ENCODE measurements at regions not wholly inside any gene's neighbourhood (a gene's known extent, or its start where the extent isn't known, plus 50 kb on each side); places are given as distances from the start of the nearest gene placed in this dataset.
"Not testable (repeated sequence)": the region's sequence is repeated elsewhere in the genome, so short reads cannot be mapped to it uniquely, and the experiment has no call there.

GRCh38 chr12:116378002-116378401 is 100.5 kb upstream of the MED13L start:
- H3K27ac ChIP-seq, result no peak overlapping the region
- H3K4me3 ChIP-seq, result no peak overlapping the region

GRCh38 chr12:116380108-116380507 is 102.6 kb upstream of the MED13L start:
- Histone ChIP-seq H3K27ac (no peak overlapping the region), H3K4me3 (no peak overlapping the region)

- H3K27ac ChIP-seq, result peak overlapping the region in 6 of 21 experiments; percentile 11 to 87 (median 71)
- H3K4me3 ChIP-seq, result not testable (repeated sequence)
Measured at GRCh38 chr12:116380740-116381139, 103.2 kb upstream of the MED13L start.

GRCh38 chr12:116381240-116381743 is 103.8 kb upstream of the MED13L start:
- H3K27ac ChIP-seq, result peak overlapping the region in 12 of 21 experiments; percentile 4 to 87 (median 59)
- H3K4me3 ChIP-seq, result no peak overlapping the region

GRCh38 chr12:116381744-116382685 is 104.5 kb upstream of the MED13L start:
- peak overlapping the region in 13 of 21 experiments; percentile 4 to 87 (median 56) for H3K27ac ChIP-seq
- H3K4me3 ChIP-seq, result no peak overlapping the region

DNA sequence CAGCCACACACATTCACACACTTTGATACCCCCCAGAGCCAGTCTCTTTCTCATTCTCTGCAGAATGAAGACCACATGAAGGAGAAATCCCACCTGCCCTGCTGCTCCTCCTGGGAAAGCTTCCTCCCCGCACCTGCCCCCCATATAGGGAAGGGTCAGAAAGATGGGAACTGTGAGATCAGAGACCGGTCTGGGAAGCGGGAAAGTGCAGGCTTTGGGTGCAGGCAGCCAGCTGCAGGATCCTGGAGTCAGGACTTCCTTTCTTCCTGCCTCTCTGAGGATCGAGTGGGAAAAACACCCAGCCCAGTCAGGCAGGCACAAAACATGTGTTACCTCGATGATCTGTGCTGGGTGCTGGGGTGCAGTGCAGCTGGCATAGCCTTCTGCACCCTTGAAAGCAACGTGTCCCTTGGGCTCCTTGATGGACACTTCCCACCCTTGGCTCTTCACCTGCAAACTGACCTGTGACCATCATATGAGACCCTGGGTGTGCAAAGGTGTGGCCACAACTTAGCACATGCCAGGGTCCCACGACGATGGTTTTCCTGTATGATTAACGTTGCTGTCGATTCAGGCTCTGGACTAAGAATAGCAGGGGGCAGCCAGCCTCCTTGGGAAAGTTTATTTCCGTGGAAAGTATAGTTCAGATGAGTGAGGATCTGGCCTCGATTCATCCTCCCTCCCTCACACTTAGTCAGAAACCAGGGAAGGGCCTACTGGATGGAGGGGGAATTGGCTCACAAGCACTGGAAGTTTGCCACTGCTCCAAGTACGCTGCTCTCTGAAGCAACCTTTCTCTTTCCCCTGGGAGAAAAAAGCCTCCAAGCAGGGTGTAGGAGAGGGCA is 105.4 kb upstream of the MED13L start:
- Histone ChIP-seq H3K4me3 (no peak overlapping the region), H3K27ac (peak overlapping the region in 13 of 21 experiments; percentile 1 to 87 (median 52))

DNA sequence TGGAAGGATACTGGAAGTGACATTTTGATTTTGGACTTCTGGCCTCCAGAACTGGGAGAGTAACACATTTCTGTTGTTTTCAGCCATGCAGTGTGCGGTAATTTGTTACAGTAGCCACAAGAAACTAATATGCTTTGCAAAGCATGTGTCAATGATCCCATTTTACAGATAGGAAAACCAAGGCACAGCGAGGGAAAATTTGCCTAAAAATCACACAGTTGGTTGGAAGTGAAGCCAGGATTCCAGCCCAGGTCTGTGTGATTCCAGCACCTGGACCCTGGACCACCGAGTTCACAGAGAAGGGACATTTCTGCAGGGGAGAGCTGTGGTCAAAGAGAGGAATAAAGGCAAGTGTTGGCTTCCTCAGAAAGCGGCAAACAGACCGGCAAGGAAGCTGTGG is 106.7 kb upstream of the MED13L start:
- Histone ChIP-seq H3K4me3 (no peak overlapping the region), H3K27ac (no peak overlapping the region)

- Histone ChIP-seq H3K4me3 (no peak overlapping the region), H3K27ac (no peak overlapping the region)
Measured at GRCh38 chr12:116384691-116385485, 107.4 kb upstream of the MED13L start.

GRCh38 chr12:116385486-116386217 is 108.2 kb upstream of the MED13L start:
- Histone ChIP-seq H3K4me3 (no peak overlapping the region), H3K27ac (no peak overlapping the region)

GRCh38 chr12:116389326-116389725 is 111.8 kb upstream of the MED13L start:
- H3K4me3 ChIP-seq, result no peak overlapping the region
- peak overlapping the region in 20 of 21 experiments; percentile 18 to 84 (median 72) for H3K27ac ChIP-seq

GRCh38 chr12:116389990-116390389 is 112.5 kb upstream of the MED13L start:
- Histone ChIP-seq H3K27ac (peak overlapping the region in 19 of 21 experiments; percentile 18 to 84 (median 71)), H3K4me3 (no peak overlapping the region)

GRCh38 chr12:116390401-116391335 is 113.2 kb upstream of the MED13L start:
- H3K4me3 ChIP-seq, result no peak overlapping the region
- H3K27ac ChIP-seq, result peak overlapping the region in 10 of 21 experiments; percentile 3 to 73 (median 22)

DNA sequence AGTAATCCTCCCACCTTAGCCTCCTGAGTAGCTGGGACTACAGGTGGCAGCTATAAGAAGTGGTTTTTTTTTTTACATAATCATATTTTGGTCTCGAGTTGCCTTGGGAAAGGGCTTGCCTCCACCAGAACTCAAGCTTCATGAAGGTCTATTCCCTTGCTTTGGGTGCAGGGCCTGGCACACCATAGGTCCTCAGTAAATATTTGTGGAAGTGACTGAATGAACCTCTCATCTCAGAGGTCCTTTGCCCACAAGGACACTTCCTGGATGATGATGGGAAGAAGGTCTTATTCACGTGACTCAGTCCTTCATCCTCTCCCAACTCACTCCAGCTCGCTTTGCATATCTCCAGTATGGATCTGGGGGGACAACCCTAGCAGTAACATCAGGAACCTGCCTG is 114.0 kb upstream of the MED13L start:
- Histone ChIP-seq H3K4me3 (no peak overlapping the region), H3K27ac (peak overlapping the region in 1 of 21 experiments; percentile 11)

DNA sequence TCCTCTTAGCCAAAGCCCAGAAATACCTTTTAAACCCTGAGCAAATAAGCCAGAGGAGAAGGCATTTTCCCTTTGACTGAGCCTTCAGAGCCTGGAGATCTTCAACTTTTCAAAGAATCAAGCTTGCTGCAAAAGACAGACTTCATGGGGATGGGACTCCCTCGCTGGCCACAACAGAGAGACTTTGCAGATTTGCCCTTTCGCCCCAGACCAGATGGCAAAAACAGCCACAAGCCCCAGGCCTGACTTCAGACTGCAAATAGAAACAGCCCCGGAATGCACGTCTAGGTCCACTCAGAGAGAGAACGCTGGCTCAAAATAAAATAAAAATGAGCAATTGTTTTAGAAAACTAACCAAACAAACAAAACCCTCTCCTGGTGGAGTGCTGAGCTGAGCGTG is 114.6 kb upstream of the MED13L start:
- Histone ChIP-seq H3K27ac (peak overlapping the region in 1 of 21 experiments; percentile 11), H3K4me3 (no peak overlapping the region)

DNA sequence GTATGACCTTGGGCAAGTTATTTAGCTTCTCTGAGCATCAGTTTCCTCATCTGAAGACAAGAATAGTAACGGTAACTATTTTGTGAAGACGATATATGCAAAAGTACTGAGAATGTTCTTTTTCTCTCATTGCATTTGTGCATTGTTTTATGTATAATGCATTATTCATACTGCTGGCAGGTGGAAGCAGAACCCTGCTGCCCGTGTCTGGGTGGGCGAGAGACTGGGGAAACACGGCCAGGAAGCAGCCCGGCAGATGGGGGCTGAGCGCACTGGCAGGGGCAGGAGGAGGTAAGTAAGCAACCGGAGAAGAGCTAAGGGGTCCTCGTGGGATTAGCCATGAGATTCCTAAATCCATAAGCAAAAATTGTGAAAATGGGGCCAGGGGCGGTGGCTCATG is 115.8 kb upstream of the MED13L start:
- H3K4me3 ChIP-seq, result no peak overlapping the region
- H3K27ac ChIP-seq, result no peak overlapping the region

- Histone ChIP-seq H3K4me3 (no peak overlapping the region), H3K27ac (no peak overlapping the region)
Measured at GRCh38 chr12:116393859-116394650, 116.6 kb upstream of the MED13L start.

DNA sequence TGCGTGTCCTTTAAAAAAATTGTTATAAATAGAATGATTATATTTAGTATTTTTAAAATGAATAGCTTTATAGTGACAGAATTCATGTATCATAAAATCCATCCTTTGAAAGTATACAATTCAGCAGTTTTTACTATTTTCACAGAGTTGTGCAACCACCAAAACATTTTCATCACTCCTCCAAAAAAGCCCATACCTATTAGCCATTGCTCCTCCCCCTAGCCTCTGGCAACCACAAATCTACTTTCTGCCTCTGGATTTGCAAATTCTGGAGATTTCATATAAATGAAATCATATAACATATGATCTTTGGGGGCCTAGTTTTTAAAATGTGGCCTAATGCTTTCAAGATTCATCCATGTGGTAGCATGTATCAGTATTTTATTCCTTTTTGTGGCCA is 117.9 kb upstream of the MED13L start:
- Histone ChIP-seq H3K4me3 (no peak overlapping the region), H3K27ac (no peak overlapping the region)

All from skin epidermis (tissue), 12 donors.